NOMO-1 (cell line): ENCODE measurements at regions not wholly inside any gene's neighbourhood (a gene's known extent, or its start where the extent isn't known, plus 50 kb on each side); places are given as distances from the start of the nearest gene placed in this dataset.

Experiments used
- DNase-seq, 2 experiments: peaks; one replicate each; lab custom pipeline; 2025; ENCODE audit not compliant: unreplicated experiment in 2 of 2; lab: John Stamatoyannopoulos, UW

GRCh38 chr9:12060067-12060466 lies 633.1 kb upstream of the TYRP1 start:
- no peak for DNase-seq

- no peak for DNase-seq
These were observed 632.4 kb upstream of the TYRP1 start for GRCh38 chr9:12060811-12061210.

- no peak for DNase-seq
These were observed 628.1 kb upstream of the TYRP1 start for GRCh38 chr9:12065050-12065449.

GRCh38 chr9:12065686-12066085 lies 627.5 kb upstream of the TYRP1 start:
- no peak for DNase-seq

GRCh38 chr9:12066455-12067035 lies 626.6 kb upstream of the TYRP1 start:
- no peak for DNase-seq

- no peak for DNase-seq
These were observed 623.8 kb upstream of the TYRP1 start for GRCh38 chr9:12069366-12069765.

GRCh38 chr9:12085399-12085798 lies 607.8 kb upstream of the TYRP1 start:
- no peak for DNase-seq

GRCh38 chr9:12091865-12092527 lies 601.2 kb upstream of the TYRP1 start:
- no peak for DNase-seq

- DNase-seq: no peak
These were observed 599.1 kb upstream of the TYRP1 start for GRCh38 chr9:12094046-12094445.

GRCh38 chr9:12095931-12096330 lies 597.3 kb upstream of the TYRP1 start:
- no peak for DNase-seq

- DNase-seq: no peak
These were observed 559.8 kb upstream of the TYRP1 start for GRCh38 chr9:12133416-12133815.

GRCh38 chr9:12141422-12141821 lies 551.8 kb upstream of the TYRP1 start:
- DNase-seq: no peak

- no peak for DNase-seq
These were observed 537.6 kb upstream of the TYRP1 start for GRCh38 chr9:12155401-12156134.

- DNase-seq: no peak
These were observed 530.9 kb upstream of the TYRP1 start for GRCh38 chr9:12162181-12162815.

GRCh38 chr9:12163723-12164458 lies 529.3 kb upstream of the TYRP1 start:
- no peak for DNase-seq

- peak in 1 of 2 experiments; percentile 11 for DNase-seq
These were observed 526.7 kb upstream of the TYRP1 start for GRCh38 chr9:12166518-12166917.

GRCh38 chr9:12170456-12170855 lies 522.7 kb upstream of the TYRP1 start:
- DNase-seq: no peak

GRCh38 chr9:12178634-12179033 lies 514.6 kb upstream of the TYRP1 start:
- DNase-seq: no peak

- DNase-seq: no peak
These were observed 510.4 kb upstream of the TYRP1 start for GRCh38 chr9:12182806-12183205.

- DNase-seq: no peak
These were observed 509.9 kb upstream of the TYRP1 start for GRCh38 chr9:12183321-12183720.

- DNase-seq: no peak
These were observed 507.3 kb upstream of the TYRP1 start for GRCh38 chr9:12185856-12186255.
